ENCODE measurements at regions not wholly inside any gene's neighbourhood (a gene's known extent, or its start where the extent isn't known, plus 50 kb on each side); places are given as distances from the start of the nearest gene placed in this dataset.

- Mint-ChIP-seq H3K4me1 (no peaks in the 10 kb centered on the region), H3K4me3 (no peak overlapping the region), H3K27ac (no peak overlapping the region), H3K9me3 (no peaks in the 10 kb centered on the region), H3K36me3 (no peaks in the 10 kb centered on the region), H3K27me3 (peaks cover 25% of the 10 kb centered on the region)
- no peak for DNase-seq
- CTCF ChIA-PET, result no interaction called here
Observed at GRCh38 chr14:94960285-94961001, 190.5 kb upstream of the GSC start.

DNA sequence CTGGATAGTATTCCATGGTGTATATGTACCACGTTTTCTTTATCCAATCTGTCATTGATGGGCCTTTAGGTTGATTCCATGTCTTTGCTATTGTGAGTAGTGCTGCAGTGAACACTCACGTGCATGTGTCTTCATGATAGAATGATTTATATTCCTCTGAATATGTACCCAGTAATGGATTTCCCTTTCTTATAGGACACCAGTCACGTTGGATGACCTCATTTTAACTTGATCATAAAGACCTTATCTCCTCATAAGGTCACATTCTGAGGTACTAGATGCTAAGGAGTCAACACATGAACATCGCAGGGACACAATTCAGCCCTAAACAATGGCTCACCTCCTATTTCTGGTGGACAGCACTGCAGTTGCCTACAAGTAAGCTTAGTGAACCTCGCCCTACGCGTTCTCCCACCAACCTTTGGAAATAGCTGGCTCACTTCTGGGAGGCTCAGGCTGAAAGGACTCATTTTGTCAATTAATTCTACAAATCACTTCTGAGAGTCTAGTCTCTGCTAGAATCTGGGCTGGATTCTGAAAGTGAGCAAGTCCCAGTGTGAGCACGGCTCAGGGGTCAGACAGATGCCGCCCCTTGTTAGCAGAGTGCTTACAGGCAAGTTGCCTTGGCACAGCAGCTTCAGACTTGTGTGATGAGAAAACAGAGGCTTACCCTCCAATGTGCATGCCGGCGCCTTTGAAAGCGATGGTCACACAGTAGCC is 183.8 kb upstream of the GSC start:
- H3K27ac Mint-ChIP-seq, result no peak overlapping the region
- no peaks in the 10 kb centered on the region for H3K4me1 Mint-ChIP-seq
- CTCF ChIA-PET, result no interaction called here
- DNase-seq, result no peak
- H3K27me3 Mint-ChIP-seq, result peaks cover 32% of the 10 kb centered on the region
- no peaks in the 10 kb centered on the region for H3K9me3 Mint-ChIP-seq
- H3K36me3 Mint-ChIP-seq, result no peaks in the 10 kb centered on the region
- no peak overlapping the region for H3K4me3 Mint-ChIP-seq

GRCh38 chr14:94952097-94952496 is 182.2 kb upstream of the GSC start:
- no peak for DNase-seq
- Mint-ChIP-seq H3K4me3 (no peak overlapping the region), H3K4me1 (no peaks in the 10 kb centered on the region), H3K27ac (no peak overlapping the region), H3K9me3 (no peaks in the 10 kb centered on the region), H3K36me3 (no peaks in the 10 kb centered on the region), H3K27me3 (peaks cover 29% of the 10 kb centered on the region)
- CTCF ChIA-PET, result no interaction called here

DNA sequence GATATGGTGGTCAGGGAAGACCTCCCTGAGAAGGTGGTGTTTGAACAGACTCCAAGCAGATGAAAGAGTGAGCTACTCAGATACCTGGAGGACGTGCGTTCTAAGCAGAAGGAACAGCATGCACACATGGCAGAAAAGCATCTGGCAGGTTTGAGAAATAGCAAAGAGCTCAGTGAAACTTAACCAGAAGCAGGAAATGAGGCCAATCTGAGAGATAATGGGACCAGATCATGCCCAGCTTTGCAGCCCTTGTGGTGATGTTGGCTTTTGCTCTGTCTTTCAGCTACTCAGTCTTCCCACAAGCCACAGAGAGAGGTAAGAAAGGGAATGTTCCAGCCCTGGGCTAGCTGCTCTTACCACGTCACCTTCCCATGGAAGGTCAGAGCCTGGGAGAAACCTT is 176.3 kb upstream of the GSC start:
- peaks cover 16% of the 10 kb centered on the region for H3K4me1 Mint-ChIP-seq
- H3K4me3 Mint-ChIP-seq, result no peak overlapping the region
- H3K36me3 Mint-ChIP-seq, result no peaks in the 10 kb centered on the region
- H3K9me3 Mint-ChIP-seq, result no peaks in the 10 kb centered on the region
- DNase-seq, result peak; percentile 31
- H3K27ac Mint-ChIP-seq, result peak overlapping the region; percentile 86
- CTCF ChIA-PET, result no interaction called here
- peaks cover 20% of the 10 kb centered on the region for H3K27me3 Mint-ChIP-seq

DNA sequence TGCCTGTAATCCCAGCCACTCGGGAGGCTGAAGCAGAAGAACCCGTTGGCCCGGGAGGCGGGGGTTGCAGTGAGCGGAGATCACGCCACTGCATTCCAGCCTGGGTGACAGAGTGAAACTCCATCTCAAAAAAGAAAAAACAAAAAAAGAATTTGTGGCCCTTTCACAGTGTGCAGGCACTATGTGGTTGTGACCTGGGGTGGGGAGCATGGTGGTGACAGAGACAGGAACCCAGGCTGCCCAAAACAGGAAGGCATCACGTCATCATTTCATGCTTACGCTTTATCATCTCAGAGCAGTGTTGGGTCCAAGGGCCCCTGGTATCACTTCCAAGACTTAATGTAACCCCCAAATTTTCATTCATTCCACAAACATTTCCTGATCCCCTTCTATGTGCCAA is 175.7 kb upstream of the GSC start:
- H3K36me3 Mint-ChIP-seq, result no peaks in the 10 kb centered on the region
- H3K27ac Mint-ChIP-seq, result peak overlapping the region; percentile 86
- no peaks in the 10 kb centered on the region for H3K9me3 Mint-ChIP-seq
- DNase-seq, result peak; percentile 45
- peaks cover 16% of the 10 kb centered on the region for H3K4me1 Mint-ChIP-seq
- CTCF ChIA-PET, result no interaction called here
- H3K27me3 Mint-ChIP-seq, result peaks cover 14% of the 10 kb centered on the region
- H3K4me3 Mint-ChIP-seq, result no peak overlapping the region

GRCh38 chr14:94944636-94945258 is 174.8 kb upstream of the GSC start:
- H3K27ac Mint-ChIP-seq, result no peak overlapping the region
- peaks cover 16% of the 10 kb centered on the region for H3K4me1 Mint-ChIP-seq
- no peaks in the 10 kb centered on the region for H3K9me3 Mint-ChIP-seq
- H3K4me3 Mint-ChIP-seq, result no peak overlapping the region
- no peaks in the 10 kb centered on the region for H3K36me3 Mint-ChIP-seq
- no peak for DNase-seq
- peaks cover 11% of the 10 kb centered on the region for H3K27me3 Mint-ChIP-seq
- CTCF ChIA-PET, result no interaction called here

DNA sequence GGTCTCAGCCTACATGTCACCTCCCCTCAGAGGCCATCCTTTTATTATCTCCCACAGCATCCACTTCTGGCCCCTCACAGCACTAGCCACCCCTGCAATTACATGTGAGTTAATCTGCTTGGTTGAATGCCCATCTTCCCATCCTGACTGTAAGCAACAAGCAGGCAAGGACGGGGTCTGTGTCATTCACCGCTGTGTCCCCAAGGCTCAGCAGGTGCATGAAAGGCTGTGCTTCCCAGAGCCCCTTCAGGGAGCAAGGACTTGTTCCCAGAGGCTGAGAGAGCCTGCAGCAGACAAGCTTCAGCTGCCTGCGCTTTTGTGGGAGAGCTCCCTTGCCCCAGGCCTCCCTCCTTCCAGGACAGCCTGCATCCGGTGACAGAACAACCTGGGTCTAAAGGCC is 172.7 kb upstream of the GSC start:
- CTCF ChIA-PET, result no interaction called here
- DNase-seq, result no peak
- peaks cover 16% of the 10 kb centered on the region for H3K4me1 Mint-ChIP-seq
- H3K9me3 Mint-ChIP-seq, result no peaks in the 10 kb centered on the region
- no peak overlapping the region for H3K4me3 Mint-ChIP-seq
- H3K27me3 Mint-ChIP-seq, result peaks cover 7% of the 10 kb centered on the region
- H3K36me3 Mint-ChIP-seq, result no peaks in the 10 kb centered on the region
- no peak overlapping the region for H3K27ac Mint-ChIP-seq

DNA sequence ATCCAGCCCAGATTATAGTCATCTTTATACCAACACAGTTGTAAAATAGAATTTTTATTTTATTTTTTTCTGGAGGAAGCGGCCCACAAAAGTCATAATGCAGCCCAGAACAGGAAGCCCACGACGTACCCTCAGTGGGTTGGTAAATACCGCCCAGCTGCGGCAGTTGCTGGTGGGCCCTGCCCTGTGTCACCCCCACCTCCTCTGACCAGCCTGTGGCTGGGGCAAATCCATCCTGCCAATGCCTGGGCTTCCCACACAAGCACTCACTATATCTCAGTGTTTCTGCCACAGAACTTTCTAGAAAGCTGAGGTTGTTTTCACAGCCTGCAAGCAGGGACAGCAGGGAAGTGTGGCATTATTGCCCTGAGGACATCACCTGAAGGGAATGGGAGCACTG is 171.4 kb upstream of the GSC start:
- H3K36me3 Mint-ChIP-seq, result no peaks in the 10 kb centered on the region
- no peak overlapping the region for H3K4me3 Mint-ChIP-seq
- H3K4me1 Mint-ChIP-seq, result peaks cover 9% of the 10 kb centered on the region
- CTCF ChIA-PET, result no interaction called here
- DNase-seq, result no peak
- H3K27ac Mint-ChIP-seq, result no peak overlapping the region
- peaks cover 7% of the 10 kb centered on the region for H3K27me3 Mint-ChIP-seq
- no peaks in the 10 kb centered on the region for H3K9me3 Mint-ChIP-seq

- peaks cover 7% of the 10 kb centered on the region for H3K27me3 Mint-ChIP-seq
- no peak overlapping the region for H3K4me3 Mint-ChIP-seq
- CTCF ChIA-PET, result no interaction called here
- H3K9me3 Mint-ChIP-seq, result no peaks in the 10 kb centered on the region
- peaks cover under 1% of the 10 kb centered on the region for H3K4me1 Mint-ChIP-seq
- no peak for DNase-seq
- no peak overlapping the region for H3K27ac Mint-ChIP-seq
- H3K36me3 Mint-ChIP-seq, result no peaks in the 10 kb centered on the region
Observed at GRCh38 chr14:94940263-94940993, 170.5 kb upstream of the GSC start.

- CTCF ChIA-PET, result no interaction called here
- H3K4me3 Mint-ChIP-seq, result no peak overlapping the region
- no peak for DNase-seq
- no peaks in the 10 kb centered on the region for H3K4me1 Mint-ChIP-seq
- H3K27me3 Mint-ChIP-seq, result no peaks in the 10 kb centered on the region
- no peaks in the 10 kb centered on the region for H3K9me3 Mint-ChIP-seq
- H3K27ac Mint-ChIP-seq, result no peak overlapping the region
- no peaks in the 10 kb centered on the region for H3K36me3 Mint-ChIP-seq
Observed at GRCh38 chr14:94938016-94938415, 168.1 kb upstream of the GSC start.

DNA sequence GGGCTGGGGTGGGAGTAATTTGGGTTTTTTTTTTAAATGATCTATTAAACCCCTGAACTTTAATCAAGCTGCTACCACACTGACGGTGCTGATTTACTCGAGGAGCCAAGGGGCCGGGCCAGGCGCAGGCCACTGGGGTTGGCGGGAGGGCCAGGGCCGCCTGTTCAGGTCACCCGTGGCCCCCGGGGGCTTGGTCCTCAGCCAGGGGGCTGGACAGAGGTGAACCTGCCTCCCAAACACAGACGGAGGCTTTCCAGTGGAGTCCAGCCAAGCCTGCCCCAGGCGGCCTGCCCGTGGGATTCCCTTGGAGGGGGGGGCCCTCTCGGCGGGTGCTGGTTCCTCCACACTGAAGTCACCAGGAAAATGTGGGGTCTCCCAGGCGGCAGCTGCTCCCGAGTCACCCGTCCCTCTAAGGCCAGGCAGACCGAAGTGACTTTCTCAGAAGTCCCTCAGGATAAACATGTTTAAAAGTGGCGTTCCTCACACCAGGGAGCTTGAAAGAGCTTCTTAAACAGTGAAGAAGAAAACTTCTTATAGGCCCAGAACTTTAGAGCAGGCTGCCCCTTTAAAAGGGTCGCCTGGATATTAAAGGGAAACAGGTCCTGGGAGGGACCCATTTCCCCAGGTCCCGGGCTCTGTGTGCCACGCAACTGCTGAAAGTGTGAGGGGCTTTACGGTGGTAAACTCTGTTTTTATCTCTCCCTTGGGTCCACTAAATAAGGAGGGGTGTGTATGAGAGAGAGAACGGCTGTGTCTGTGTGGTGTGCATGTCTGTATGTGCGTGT is 167.2 kb upstream of the GSC start:
- H3K4me1 Mint-ChIP-seq, result no peaks in the 10 kb centered on the region
- DNase-seq, result no peak
- no peak overlapping the region for H3K27ac Mint-ChIP-seq
- CTCF ChIA-PET, result no interaction called here
- H3K4me3 Mint-ChIP-seq, result no peak overlapping the region
- H3K27me3 Mint-ChIP-seq, result no peaks in the 10 kb centered on the region
- no peaks in the 10 kb centered on the region for H3K36me3 Mint-ChIP-seq
- no peaks in the 10 kb centered on the region for H3K9me3 Mint-ChIP-seq

- no peaks in the 10 kb centered on the region for H3K9me3 Mint-ChIP-seq
- no peaks in the 10 kb centered on the region for H3K36me3 Mint-ChIP-seq
- peaks cover 3% of the 10 kb centered on the region for H3K27me3 Mint-ChIP-seq
- no peak overlapping the region for H3K4me3 Mint-ChIP-seq
- CTCF ChIA-PET, result no interaction called here
- no peaks in the 10 kb centered on the region for H3K4me1 Mint-ChIP-seq
- no peak for DNase-seq
- no peak overlapping the region for H3K27ac Mint-ChIP-seq
Observed at GRCh38 chr14:94936401-94936892, 166.5 kb upstream of the GSC start.

GRCh38 chr14:94935706-94936300 is 165.9 kb upstream of the GSC start:
- Mint-ChIP-seq H3K4me1 (peaks cover 2% of the 10 kb centered on the region), H3K36me3 (no peaks in the 10 kb centered on the region), H3K4me3 (no peak overlapping the region), H3K27me3 (peaks cover 4% of the 10 kb centered on the region), H3K9me3 (no peaks in the 10 kb centered on the region), H3K27ac (no peak overlapping the region)
- no peak for DNase-seq
- CTCF ChIA-PET, result no interaction called here

All from activated naive CD4-positive, alpha-beta T cell treated with anti-CD3 and anti-CD28 coated beads, Interleukin-2, amount 10 ng/mL, durations not matched to agents 7 days and 5 days (primary cell).